GM12878 (cell line): ENCODE measurements at regions not wholly inside any gene's neighbourhood (a gene's known extent, or its start where the extent isn't known, plus 50 kb on each side); places are given as distances from the start of the nearest gene placed in this dataset.

ENCODE experiments used
- ATAC-seq: fragments of 200-7000 bp; cut with Tn5 transposase; 3 replicates; pipeline ENCODE4 v1.9.1; 2020; ENCODE audit warnings: mild to moderate bottlenecking, moderate library complexity
- BruUV-seq: library from RNA; stranded (reverse); fragments of 400-500 nt; replicated peaks from 2 replicates; lab custom pipeline; 2021; lab: Mats Ljungman, UMichigan
- CTCF ChIA-PET: fragments of 300-600 bp; sonication (Branson Sonifier 250); formaldehyde crosslinking; extraction: SDS; loops from one replicate; lab custom pipeline; 2021; ENCODE audit warnings: inconsistent platforms; lab: Yijun Ruan, JAX
- POLR2A ChIA-PET: fragments of 350-600 bp; formaldehyde crosslinking; extraction: SDS; loops from one replicate; lab custom pipeline; 2021; ENCODE audit warnings: inconsistent platforms; lab: Charles Lee
- RAD21 ChIA-PET: fragments of 300-600 bp; sonication (Branson Sonifier 250); formaldehyde crosslinking; loops from one replicate; lab custom pipeline; 2023; ENCODE audit warnings: antibody characterized with exemption; ENCODE audit not compliant: unreplicated experiment; lab: Charles Lee
- SMC1A ChIA-PET: fragments of 300-600 bp; sonication (Branson Sonifier 250); formaldehyde crosslinking; loops from one replicate; lab custom pipeline; 2023; ENCODE audit not compliant: unreplicated experiment, uncharacterized antibody; lab: Charles Lee
- DNase-seq: peaks from one replicate; pipeline ENCODE4 v3.0.0-alpha.2; 2011; ENCODE audit warnings: low read depth, low spot score
- FAIRE-seq: peaks from 3 replicates; lab custom pipeline; 2011; peaks lifted over from hg19 to GRCh38; lab: Jason Lieb, UNC
- H2AFZ ChIP-seq: 2 replicates; pipeline ENCODE4 v1.6.0; 2011; ENCODE audit warnings: low read depth, low read length, control low read depth; ENCODE audit not compliant: control insufficient read depth
- H3K27ac ChIP-seq: 2 replicates; pipeline ENCODE4 v1.5.1; 2011; ENCODE audit warnings: control low read depth; ENCODE audit not compliant: control insufficient read depth, insufficient read depth
- H3K27me3 ChIP-seq, 2 experiments: replicated peaks in 1 of 2; 2 replicates each; pipeline versions ENCODE4 v1.6.0 to v1.6.1; 2011; ENCODE audit warnings: low read length in 1 of 2; ENCODE audit not compliant: control insufficient read depth in 2 of 2, insufficient read depth in 2 of 2
- H3K36me3 ChIP-seq, 2 experiments: 2 replicates each; pipeline ENCODE4 v1.5.1; 2011; ENCODE audit warnings: low read length in 1 of 2; ENCODE audit not compliant: control insufficient read depth in 2 of 2, insufficient read depth in 2 of 2
- H3K4me1 ChIP-seq: 2 replicates; pipeline ENCODE4 v1.6.1; 2011; ENCODE audit warnings: mild to moderate bottlenecking, low read length, moderate library complexity, mixed read lengths; ENCODE audit not compliant: control insufficient read depth, insufficient read depth
- H3K4me2 ChIP-seq: 2 replicates; pipeline ENCODE4 v1.6.0; 2011; ENCODE audit warnings: control low read depth; ENCODE audit not compliant: control insufficient read depth, insufficient read depth
- H3K4me3 ChIP-seq: fragments of 200-600 bp; sonication (generic); 2 replicates; pipeline ENCODE4 v1.5.1; 2016
- H3K79me2 ChIP-seq: 2 replicates; pipeline ENCODE4 v1.6.0; 2011; ENCODE audit warnings: low read length; ENCODE audit not compliant: control insufficient read depth, insufficient read depth
- H3K9ac ChIP-seq: 2 replicates; pipeline ENCODE4 v1.8.0; 2011; ENCODE audit warnings: low read length, control low read depth, mixed read lengths; ENCODE audit not compliant: control insufficient read depth, insufficient read depth
- H3K9me3 ChIP-seq: replicated peaks from 3 replicates; pipeline ENCODE4 v1.5.1; 2011; ENCODE audit warnings: mild to moderate bottlenecking, low read length; ENCODE audit not compliant: control insufficient read depth, insufficient read depth
- H4K20me1 ChIP-seq: 2 replicates; pipeline ENCODE4 v1.6.0; 2011; ENCODE audit not compliant: control insufficient read depth, insufficient read depth
- BACH1 ChIP-seq: fragments of 450-650 bp; IDR thresholded peaks from 2 replicates; pipeline ENCODE4 v1.6.1; 2017; ENCODE audit warnings: mild to moderate bottlenecking, borderline replicate concordance
- CHD2 ChIP-seq: IDR thresholded peaks from 2 replicates; pipeline ENCODE4 v1.6.1; 2011; ENCODE audit warnings: low read depth, low read length, improper control_type of control experiment, borderline replicate concordance
- EP300 ChIP-seq, 2 experiments: fragments of 150-350 bp in 1 of 2; IDR thresholded peaks; 2 replicates each; pipeline ENCODE4 v1.6.1; 2011 to 2012; ENCODE audit warnings: low read depth in 2 of 2, low read length in 2 of 2, borderline replicate concordance in 1 of 2, improper control_type of control experiment in 1 of 2, inconsistent platforms in 1 of 2; ENCODE audit not compliant: control insufficient read depth in 1 of 2
- IKZF2 ChIP-seq, 2 experiments: fragments of 450-650 bp; IDR thresholded peaks; 2 replicates each; pipeline ENCODE4 v1.6.1; 2017; ENCODE audit warnings: mild to moderate bottlenecking in 2 of 2, moderate library complexity in 2 of 2
- IRF4 ChIP-seq: IDR thresholded peaks from 2 replicates; pipeline ENCODE4 v1.6.1; 2011; ENCODE audit warnings: low read depth, low read length
- KAT2A ChIP-seq: conservative IDR thresholded peaks from 2 replicates; pipeline ENCODE4 v1.6.1; 2011; ENCODE audit warnings: low read depth, low read length; ENCODE audit not compliant: control insufficient read depth
- MTA2 ChIP-seq: fragments of 450-650 bp; IDR thresholded peaks from 2 replicates; pipeline ENCODE4 v1.6.1; 2016; ENCODE audit warnings: low read depth, mild to moderate bottlenecking, moderate library complexity
- SREBF2 ChIP-seq: IDR thresholded peaks from 2 replicates; pipeline ENCODE4 v1.6.1; 2012; ENCODE audit warnings: mild to moderate bottlenecking, low read length
- SUZ12 ChIP-seq: fragments of 200-600 bp; sonication (generic); IDR thresholded peaks from one replicate; pipeline ENCODE4 v1.6.1; 2018; ENCODE audit warnings: antibody characterized with exemption, mild to moderate bottlenecking; ENCODE audit not compliant: unreplicated experiment
- ZBED1 ChIP-seq: IDR thresholded peaks from 2 replicates; pipeline ENCODE4 v1.6.1; 2016; ENCODE audit warnings: borderline replicate concordance
- WGBS: methylation state at CpG from one replicate; pipeline ENCODE4 v1.1.6; 2016; ENCODE audit warnings: low lambda C conversion rate; ENCODE audit not compliant: insufficient replicate concordance, insufficient coverage; ENCODE audit errors: missing lambda C conversion rate; 5-methylcytosine and 5-hydroxymethylcytosine counted together
- in situ Hi-C: fragments of 300-500 bp; cut with MboI; formaldehyde crosslinking; loops from 9 replicates; pipeline ENCODE4 v1.14.3; 2018; ENCODE audit warnings: mixed read lengths
- intact Hi-C: fragments of 100-400 bp; cut with micrococcal nuclease; formaldehyde crosslinking; loops from one replicate; pipeline ENCODE4 v1.14.2; 2022; ENCODE audit not compliant: unreplicated experiment

- POLR2A ChIA-PET, result no interaction called here
- no peak for DNase-seq
- Histone ChIP-seq H3K79me2 (no peaks in the 10 kb centered on the region), H3K27me3 (no peaks in the 10 kb centered on the region), H3K4me1 (no peaks in the 10 kb centered on the region), H3K27ac (no peak overlapping the region), H3K4me2 (no peak overlapping the region), H3K36me3 (no peaks in the 10 kb centered on the region)
- ATAC-seq, result no peak
- WGBS, result 23% methylated on average over 3 of the region's 3 CpGs
- in situ Hi-C loops, result loop anchor here (5.0 kb wide), 1 partner anchor 827 kb away; the partner anchor contains the start of gene BDNF
- TF ChIP-seq IKZF2 (IDR thresholded peaks at IDR 0.05) (no peak), EP300 (IDR thresholded peaks at IDR 0.05; ENCODE audit: borderline replicate concordance in 1 of 2, control insufficient read depth in 1 of 2, low read depth in 2 of 2, low read length in 2 of 2) (0 out of 4 replicates have a peak, but pooled peaks of 1 of the 2 experiments have one; percentile 18), BACH1 (no peak), MTA2 (peak; percentile 18; the same call in 1 of the 2 replicates), CHD2 (no peak)
- TF ChIP-seq, all 136 proteins: peak for 2
- Histone ChIP-seq H3K9ac (no peak overlapping the region), H4K20me1 (no peaks in the 10 kb centered on the region), H3K4me3 (no peak overlapping the region), H3K9me3 (no peaks in the 10 kb centered on the region; the same call in 1 of the 3 replicates), H2AFZ (no peak overlapping the region)
- intact Hi-C loops, result loop anchor here (1.0 to 10.0 kb wide), 2 partner anchors 414 to 830 kb away; no protein-coding TSS in a partner anchor
- RAD21 ChIA-PET, result interaction anchor here (1.2 to 4.8 kb wide), 7 partner anchors 799 to 833 kb away, joined by 3 to 72 read pairs (median 6); partner anchors contain the start of gene BDNF
- no TSS peak for BruUV-seq
- SMC1A ChIA-PET, result interaction anchor here (0.7 to 5.2 kb wide), 16 partner anchors 11 to 833 kb away, joined by 3 to 48 read pairs (median 5); partner anchors contain the start of genes BDNF, KIF18A and METTL15
- no peak for FAIRE-seq
- CTCF ChIA-PET, result interaction anchor here (0.5 to 8.1 kb wide), 22 partner anchors 9 to 833 kb away, joined by 3 to 114 read pairs (median 5); partner anchors contain the start of gene BDNF
These were observed 420.9 kb downstream of the METTL15 start for GRCh38 chr11:28529046-28529445.

GRCh38 chr11:28528217-28528616 is 420.0 kb downstream of the METTL15 start:
- no peak overlapping the region for H3K27ac ChIP-seq
- DNase-seq (no peak), ATAC-seq (no peak), FAIRE-seq (no peak)
- no peaks in the 10 kb centered on the region for H3K36me3 ChIP-seq
- ChIA-PET CTCF (interaction anchor here (1.0 to 8.1 kb wide), 9 partner anchors 11 to 832 kb away, joined by 3 to 114 read pairs (median 11); partner anchors contain the start of gene BDNF), POLR2A (no interaction called here), SMC1A (interaction anchor here (0.8 to 5.2 kb wide), 6 partner anchors 12 to 833 kb away, joined by 3 to 48 read pairs (median 8); partner anchors contain the start of genes BDNF, KIF18A and METTL15), RAD21 (interaction anchor here (4.8 kb wide), 1 partner anchor 828 kb away, joined by 72 read pairs; the partner anchor contains the start of gene BDNF)
- no peaks in the 10 kb centered on the region for H3K79me2 ChIP-seq
- in situ Hi-C loops, result loop anchor here (5.0 kb wide), 1 partner anchor 826 kb away; the partner anchor contains the start of gene BDNF
- H3K4me3 ChIP-seq, result no peak overlapping the region
- no peak overlapping the region for H3K9ac ChIP-seq
- H3K4me1 ChIP-seq, result no peaks in the 10 kb centered on the region
- H2AFZ ChIP-seq, result no peak overlapping the region
- H3K27me3 ChIP-seq, result no peaks in the 10 kb centered on the region
- WGBS, result 40% methylated on average over 4 of the region's 4 CpGs
- BruUV-seq, result no TSS peak
- no peaks in the 10 kb centered on the region for H4K20me1 ChIP-seq
- intact Hi-C loops, result loop anchor here (10.0 kb wide), 1 partner anchor 413 kb away; no protein-coding TSS in a partner anchor
- H3K4me2 ChIP-seq, result no peak overlapping the region
- TF ChIP-seq ZBED1 (no peak), IRF4 (no peak), SUZ12 (no peak), SREBF2 (no peak), KAT2A (no peak)
- H3K9me3 ChIP-seq, result no peaks in the 10 kb centered on the region; the same call in 1 of the 3 replicates
